ENCODE measurements at regions not wholly inside any gene's neighbourhood (a gene's known extent, or its start where the extent isn't known, plus 50 kb on each side); places are given as distances from the start of the nearest gene placed in this dataset.

GRCh38 chr9:72444435-72444834 is 77.0 kb upstream of the TMC1 start (continued):
- TF ChIP-seq, protein P1, sequence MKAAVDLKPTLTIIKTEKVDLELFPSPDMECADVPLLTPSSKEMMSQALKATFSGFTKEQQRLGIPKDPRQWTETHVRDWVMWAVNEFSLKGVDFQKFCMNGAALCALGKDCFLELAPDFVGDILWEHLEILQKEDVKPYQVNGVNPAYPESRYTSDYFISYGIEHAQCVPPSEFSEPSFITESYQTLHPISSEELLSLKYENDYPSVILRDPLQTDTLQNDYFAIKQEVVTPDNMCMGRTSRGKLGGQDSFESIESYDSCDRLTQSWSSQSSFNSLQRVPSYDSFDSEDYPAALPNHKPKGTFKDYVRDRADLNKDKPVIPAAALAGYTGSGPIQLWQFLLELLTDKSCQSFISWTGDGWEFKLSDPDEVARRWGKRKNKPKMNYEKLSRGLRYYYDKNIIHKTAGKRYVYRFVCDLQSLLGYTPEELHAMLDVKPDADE (IDR thresholded peaks at IDR 0.05): no peak
- TF ChIP-seq STAT1 (IDR thresholded peaks at IDR 0.05; ENCODE audit: unreplicated experiment): no peak
- no peak for TF ChIP-seq EZH2phosphoT487 (IDR thresholded peaks at IDR 0.05; ENCODE audit: unreplicated experiment)
- no peak for TF ChIP-seq EZH2 (IDR thresholded peaks at IDR 0.05; ENCODE audit: low read depth, unreplicated experiment)

DNA sequence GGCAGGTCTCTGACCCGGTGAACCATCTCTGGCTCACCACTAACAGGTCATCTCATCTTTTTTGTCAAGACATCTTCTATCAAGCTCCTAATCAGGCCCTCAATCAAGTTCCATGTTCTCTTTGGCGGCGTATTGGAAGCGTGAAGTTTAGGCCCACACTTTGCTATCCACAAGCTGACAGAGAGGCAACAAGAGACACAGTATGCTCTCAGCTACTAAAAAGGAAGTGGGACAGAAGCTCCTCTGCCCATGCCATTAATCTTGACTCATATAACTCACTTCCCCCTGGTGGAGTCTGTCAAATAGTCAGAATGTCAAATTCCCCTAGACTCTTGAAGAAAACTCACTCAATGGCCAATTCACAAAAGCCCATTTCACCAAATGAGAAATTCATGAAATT is 77.6 kb upstream of the TMC1 start:
- peaks cover 9% of the 10 kb centered on the region for H3K4me1 Mint-ChIP-seq
- Histone ChIP-seq H2AFZ (0 out of 2 replicates have a peak overlapping the region, but pooled peaks have one; percentile 6), H3K27ac (ENCODE audit: low read depth) (no peak overlapping the region), H3K79me2 (replicated peaks; ENCODE audit: insufficient read depth) (no peaks in the 10 kb centered on the region), H3K36me3 (ENCODE audit: insufficient read depth) (no peaks in the 10 kb centered on the region), H4K20me1 (replicated peaks; ENCODE audit: insufficient read depth) (no peaks in the 10 kb centered on the region), H3K4me1 (ENCODE audit: insufficient read depth) (no peaks in the 10 kb centered on the region; the same call in 1 of the 2 replicates), H3K4me3 (no peak overlapping the region), H3F3A (replicated peaks; ENCODE audit: low read depth) (no peaks in the 10 kb centered on the region), H3K9me2 (ENCODE audit: insufficient read depth) (peaks cover 11% of the 10 kb centered on the region; the same call in 1 of the 2 replicates), H3K4me2 (no peak overlapping the region), H3K27me3 (ENCODE audit: insufficient read depth) (no peaks in the 10 kb centered on the region)
- H3K4me3 Mint-ChIP-seq: no peak overlapping the region
- peaks cover 4% of the 10 kb centered on the region for H3K27me3 Mint-ChIP-seq (ENCODE audit: insufficient read depth, low read depth, poor library complexity)
- H3K9me3 Mint-ChIP-seq: no peaks in the 10 kb centered on the region
- no peak overlapping the region for H3K27ac Mint-ChIP-seq
- DNase-seq (ENCODE audit: low spot score) (no peak), ATAC-seq (no peak)
- H3K36me3 Mint-ChIP-seq (ENCODE audit: low read depth): no peaks in the 10 kb centered on the region
- TF ChIP-seq EZH2phosphoT487 (IDR thresholded peaks at IDR 0.05; ENCODE audit: unreplicated experiment) (no peak), STAT1 (IDR thresholded peaks at IDR 0.05; ENCODE audit: unreplicated experiment) (no peak), POLR2AphosphoS5 (IDR thresholded peaks at IDR 0.05; ENCODE audit: low read depth) (no peak), EZH2 (IDR thresholded peaks at IDR 0.05; ENCODE audit: low read depth, unreplicated experiment) (no peak), ZNF331 (CRISPR knock-in tag; IDR thresholded peaks at IDR 0.05; ENCODE audit: low read depth) (no peak), REST (IDR thresholded peaks at IDR 0.05; ENCODE audit: unreplicated experiment) (no peak)

DNA sequence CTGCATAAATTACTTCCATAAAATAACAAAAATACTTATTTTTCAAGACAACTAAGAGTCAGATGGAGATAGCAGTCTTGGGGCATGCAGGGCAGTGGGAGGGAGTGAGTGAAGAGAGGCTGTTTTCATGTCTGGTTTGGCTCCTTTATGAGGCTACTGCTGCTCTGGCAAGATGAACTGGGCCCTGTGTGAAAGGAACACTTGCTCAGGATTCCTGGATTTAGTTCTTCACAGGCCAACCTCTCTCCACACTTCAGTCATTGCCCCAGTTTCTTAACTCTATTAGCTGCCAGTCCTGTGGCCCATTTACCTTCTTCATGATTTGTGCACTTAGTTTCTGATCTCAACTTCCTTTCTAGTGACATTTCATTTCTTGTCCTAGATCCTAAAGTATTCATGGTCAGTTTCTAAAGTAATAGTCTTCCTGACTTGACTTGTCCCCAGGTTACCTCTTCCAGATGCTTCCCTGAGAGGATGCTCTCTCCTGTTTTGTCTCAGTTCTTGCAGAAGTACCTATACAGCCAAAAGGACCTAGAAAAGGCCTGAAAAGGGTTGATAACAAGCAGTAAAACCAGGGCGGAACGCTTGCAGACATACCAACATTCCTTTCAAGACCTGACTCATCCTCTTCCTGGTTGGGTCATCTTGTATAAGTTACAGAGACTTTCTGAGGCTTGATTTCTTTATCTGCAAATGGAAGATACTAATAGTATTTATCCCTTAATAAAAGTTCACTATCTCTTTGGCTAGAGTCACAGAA is 77.0 kb upstream of the ZFAND5 start:
- H3K27ac Mint-ChIP-seq: 0 out of 2 replicates have a peak overlapping the region, but pooled peaks have one; percentile 25
- no peak overlapping the region for H3K4me3 Mint-ChIP-seq
- H3K4me1 Mint-ChIP-seq: peaks cover 9% of the 10 kb centered on the region
- Histone ChIP-seq H4K20me1 (replicated peaks; ENCODE audit: insufficient read depth) (no peaks in the 10 kb centered on the region), H3F3A (replicated peaks; ENCODE audit: low read depth) (no peaks in the 10 kb centered on the region), H3K36me3 (ENCODE audit: insufficient read depth) (no peaks in the 10 kb centered on the region), H3K27me3 (ENCODE audit: insufficient read depth) (no peaks in the 10 kb centered on the region), H3K4me3 (no peak overlapping the region), H3K4me1 (ENCODE audit: insufficient read depth) (no peaks in the 10 kb centered on the region; the same call in 1 of the 2 replicates), H3K9me2 (ENCODE audit: insufficient read depth) (peaks cover 11% of the 10 kb centered on the region; the same call in 1 of the 2 replicates), H3K79me2 (replicated peaks; ENCODE audit: insufficient read depth) (no peaks in the 10 kb centered on the region), H2AFZ (no peak overlapping the region), H3K4me2 (no peak overlapping the region), H3K27ac (ENCODE audit: low read depth) (no peak overlapping the region)
- no peaks in the 10 kb centered on the region for H3K36me3 Mint-ChIP-seq (ENCODE audit: low read depth)
- H3K9me3 Mint-ChIP-seq: no peaks in the 10 kb centered on the region
- ATAC-seq (no peak), DNase-seq (ENCODE audit: low spot score) (peak; percentile 44)
- H3K27me3 Mint-ChIP-seq (ENCODE audit: insufficient read depth, low read depth, poor library complexity): peaks cover 4% of the 10 kb centered on the region
- TF ChIP-seq, protein P1 (IDR thresholded peaks at IDR 0.05): no peak
- no peak for TF ChIP-seq JUNB (IDR thresholded peaks at IDR 0.05; ENCODE audit: unreplicated experiment)
- no peak for TF ChIP-seq REST (IDR thresholded peaks at IDR 0.05; ENCODE audit: unreplicated experiment)
- no peak for TF ChIP-seq ZNF114 (CRISPR knock-in tag; IDR thresholded peaks at IDR 0.05)
- no peak for TF ChIP-seq POLR2AphosphoS5 (IDR thresholded peaks at IDR 0.05; ENCODE audit: low read depth)
- no peak for TF ChIP-seq EZH2phosphoT487 (IDR thresholded peaks at IDR 0.05; ENCODE audit: unreplicated experiment)
- TF ChIP-seq CREB1 (CRISPR knock-in tag; IDR thresholded peaks at IDR 0.05; ENCODE audit: low read depth): no peak
- no peak for TF ChIP-seq NANOG (IDR thresholded peaks at IDR 0.05; ENCODE audit: borderline replicate concordance)
